Endothelial cell of umbilical vein (primary cell): ENCODE measurements at regions not wholly inside any gene's neighbourhood (a gene's known extent, or its start where the extent isn't known, plus 50 kb on each side); places are given as distances from the start of the nearest gene placed in this dataset.

Experiments
- POLR2A ChIP-seq: IDR thresholded peaks from 2 replicates; pipeline ENCODE4 v1.6.1; 2012; ENCODE audit warnings: low read depth, mild to moderate bottlenecking, control low read depth, low read length
- TF ChIP-seq, protein P1 (sequence below), 2 donors: IDR thresholded peaks; 1 replicate in 1 of 2; 2 replicates in 1 of 2; pipeline ENCODE4 v1.5.1; 2011; ENCODE audit warnings: low read length in 2 of 2, mild to moderate bottlenecking in 2 of 2, moderate library complexity in 2 of 2, control low read depth in 1 of 2, inconsistent platforms in 1 of 2, low read depth in 1 of 2; ENCODE audit not compliant: insufficient read depth in 1 of 2; ENCODE audit errors: extremely low read depth in 1 of 2

- TF ChIP-seq POLR2A = no peak
- TF ChIP-seq, protein P1, sequence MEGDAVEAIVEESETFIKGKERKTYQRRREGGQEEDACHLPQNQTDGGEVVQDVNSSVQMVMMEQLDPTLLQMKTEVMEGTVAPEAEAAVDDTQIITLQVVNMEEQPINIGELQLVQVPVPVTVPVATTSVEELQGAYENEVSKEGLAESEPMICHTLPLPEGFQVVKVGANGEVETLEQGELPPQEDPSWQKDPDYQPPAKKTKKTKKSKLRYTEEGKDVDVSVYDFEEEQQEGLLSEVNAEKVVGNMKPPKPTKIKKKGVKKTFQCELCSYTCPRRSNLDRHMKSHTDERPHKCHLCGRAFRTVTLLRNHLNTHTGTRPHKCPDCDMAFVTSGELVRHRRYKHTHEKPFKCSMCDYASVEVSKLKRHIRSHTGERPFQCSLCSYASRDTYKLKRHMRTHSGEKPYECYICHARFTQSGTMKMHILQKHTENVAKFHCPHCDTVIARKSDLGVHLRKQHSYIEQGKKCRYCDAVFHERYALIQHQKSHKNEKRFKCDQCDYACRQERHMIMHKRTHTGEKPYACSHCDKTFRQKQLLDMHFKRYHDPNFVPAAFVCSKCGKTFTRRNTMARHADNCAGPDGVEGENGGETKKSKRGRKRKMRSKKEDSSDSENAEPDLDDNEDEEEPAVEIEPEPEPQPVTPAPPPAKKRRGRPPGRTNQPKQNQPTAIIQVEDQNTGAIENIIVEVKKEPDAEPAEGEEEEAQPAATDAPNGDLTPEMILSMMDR (IDR thresholded peaks at IDR 0.05; ENCODE audit: extremely low read depth in 1 of 2, insufficient read depth in 1 of 2, low read depth in 1 of 2, low read length in 2 of 2) = no peak
These were observed 68.9 kb downstream of the EBLN1 start for GRCh38 chr10:22148961-22149360.
